WTC11 (cell line): ENCODE measurements at regions not wholly inside any gene's neighbourhood (a gene's known extent, or its start where the extent isn't known, plus 50 kb on each side); places are given as distances from the start of the nearest gene placed in this dataset.
A peak's percentile ranks its signal among the peaks of the same experiment; 100 is the strongest.

ENCODE experiments used
- ATAC-seq: fragments of 200-7000 bp; cut with Tn5 transposase; 2 replicates; pipeline ENCODE4 v1.10.0; 2021; ENCODE audit warnings: mild to moderate bottlenecking, moderate library complexity
- CTCF ChIA-PET: fragments of 300-600 bp; sonication (Branson Sonifier 250); formaldehyde crosslinking; loops from one replicate; lab custom pipeline; 2021; ENCODE audit warnings: antibody characterized with exemption; lab: Charles Lee
- POLR2A ChIA-PET: fragments of 350-600 bp; sonication (Branson Sonifier 250); formaldehyde crosslinking; loops from one replicate; lab custom pipeline; 2021; ENCODE audit warnings: antibody characterized with exemption; lab: Charles Lee
- DNase-seq: peaks from one replicate; pipeline ENCODE4 v3.0.0; 2021; ENCODE audit warnings: low spot score
- H3K27ac Mint-ChIP-seq: 2 replicates; pipeline ENCODE4 v1.8.0; 2021; ENCODE audit warnings: mixed read lengths
- H3K27me3 Mint-ChIP-seq: 2 replicates; pipeline ENCODE4 v1.8.0; 2021; ENCODE audit warnings: low read depth, mild to moderate bottlenecking, moderate library complexity, mixed read lengths
- H3K36me3 Mint-ChIP-seq: 2 replicates; pipeline ENCODE4 v1.8.0; 2021; ENCODE audit warnings: mixed read lengths
- H3K4me1 Mint-ChIP-seq: 2 replicates; pipeline ENCODE4 v1.8.0; 2022; ENCODE audit warnings: mixed read lengths
- H3K4me3 Mint-ChIP-seq: 2 replicates; pipeline ENCODE4 v1.8.0; 2021; ENCODE audit warnings: mild to moderate bottlenecking, moderate library complexity, mixed read lengths
- H3K9me3 Mint-ChIP-seq: 2 replicates; pipeline ENCODE4 v1.8.0; 2021; ENCODE audit warnings: mixed read lengths
- AR ChIP-seq: fragments of 250-450 bp; sonication (Bioruptor Pico); IDR thresholded peaks from 2 replicates; pipeline ENCODE4 v1.9.0; 2021; ENCODE audit warnings: mild to moderate bottlenecking
- ARID4B ChIP-seq: sonication (generic); formaldehyde crosslinking; IDR thresholded peaks from 2 replicates; pipeline ENCODE4 v1.8.0; 2023; ENCODE audit warnings: missing genetic modification reagents, mild to moderate bottlenecking, borderline replicate concordance
- CBFB ChIP-seq: sonication (generic); formaldehyde crosslinking; IDR thresholded peaks from 2 replicates; pipeline ENCODE4 v1.8.1; 2022; ENCODE audit warnings: mild to moderate bottlenecking, low read depth, missing genetic modification reagents
- CTCF ChIP-seq: fragments of 200-600 bp; IDR thresholded peaks from 2 replicates; pipeline ENCODE4 v1.8.0; 2022; ENCODE audit warnings: antibody characterized with exemption
- FOXP4 ChIP-seq: sonication (generic); formaldehyde crosslinking; IDR thresholded peaks from 2 replicates; pipeline ENCODE4 v1.8.0; 2022; ENCODE audit warnings: mild to moderate bottlenecking, missing genetic modification reagents
- HMGA2 ChIP-seq: fragments of 250-450 bp; sonication (Bioruptor Pico); IDR thresholded peaks from 2 replicates; pipeline ENCODE4 v1.4.0; 2021; ENCODE audit warnings: mild to moderate bottlenecking, moderate library complexity
- JUN ChIP-seq: sonication (generic); formaldehyde crosslinking; IDR thresholded peaks from 2 replicates; pipeline ENCODE4 v1.8.0; 2023; ENCODE audit warnings: mild to moderate bottlenecking, missing genetic modification reagents
- NFYB ChIP-seq: sonication (generic); formaldehyde crosslinking; conservative IDR thresholded peaks from 2 replicates; pipeline ENCODE4 v1.8.0; 2022; ENCODE audit warnings: low read depth, missing genetic modification reagents
- NR1H2 ChIP-seq: sonication (generic); formaldehyde crosslinking; IDR thresholded peaks from 2 replicates; pipeline ENCODE4 v1.9.0; 2021; ENCODE audit warnings: mild to moderate bottlenecking, moderate library complexity, missing genetic modification reagents
- PRDM15 ChIP-seq: sonication (generic); formaldehyde crosslinking; IDR thresholded peaks from 2 replicates; pipeline ENCODE4 v1.8.0; 2022; ENCODE audit warnings: missing genetic modification reagents
- SMAD3 ChIP-seq: sonication (generic); formaldehyde crosslinking; IDR thresholded peaks from 2 replicates; pipeline ENCODE4 v1.8.0; 2022; ENCODE audit warnings: missing genetic modification reagents, mild to moderate bottlenecking, borderline replicate concordance
- SMAD4 ChIP-seq: sonication (generic); formaldehyde crosslinking; IDR thresholded peaks from 2 replicates; pipeline ENCODE4 v1.8.0; 2022; ENCODE audit warnings: mild to moderate bottlenecking, missing genetic modification reagents
- USF1 ChIP-seq: sonication (generic); formaldehyde crosslinking; IDR thresholded peaks from 2 replicates; pipeline ENCODE4 v1.8.0; 2022; ENCODE audit warnings: mild to moderate bottlenecking, missing genetic modification reagents
- ZMAT4 ChIP-seq: fragments of 250-450 bp; sonication (Bioruptor Pico); IDR thresholded peaks from 2 replicates; pipeline ENCODE4 v1.9.0; 2021; ENCODE audit warnings: mild to moderate bottlenecking
- ZNF121 ChIP-seq: sonication (generic); formaldehyde crosslinking; IDR thresholded peaks from 2 replicates; pipeline ENCODE4 v1.8.0; 2023; ENCODE audit warnings: missing genetic modification reagents

GRCh38 chr5:58363461-58364249 is 96.2 kb downstream of the PLK2 start:
- TF ChIP-seq SMAD4 (CRISPR knock-in tag) (no peak), JUN (CRISPR knock-in tag) (no peak), ZNF121 (CRISPR knock-in tag) (no peak), SMAD3 (CRISPR knock-in tag) (no peak), CBFB (CRISPR knock-in tag) (no peak)
- TF ChIP-seq, all 79 proteins: peak for 0
- Mint-ChIP-seq H3K9me3 (no peaks in the 10 kb centered on the region), H3K4me3 (no peak overlapping the region), H3K27ac (no peak overlapping the region), H3K36me3 (no peaks in the 10 kb centered on the region), H3K4me1 (peaks cover 23% of the 10 kb centered on the region), H3K27me3 (peaks cover 15% of the 10 kb centered on the region)
- ChIA-PET CTCF (no interaction called here), POLR2A (no interaction called here)
- ATAC-seq (no peak), DNase-seq (no peak)

- no peak for TF ChIP-seq FOXP4 (CRISPR knock-in tag)
- TF ChIP-seq NFYB: no peak
- Mint-ChIP-seq H3K36me3 (no peaks in the 10 kb centered on the region), H3K9me3 (no peaks in the 10 kb centered on the region), H3K27me3 (peaks cover 15% of the 10 kb centered on the region), H3K27ac (no peak overlapping the region), H3K4me3 (no peak overlapping the region), H3K4me1 (peaks cover 23% of the 10 kb centered on the region)
- ChIA-PET POLR2A (no interaction called here), CTCF (no interaction called here)
- ATAC-seq: no peak
- DNase-seq: no peak
Observed at GRCh38 chr5:58362135-58362534, 97.8 kb downstream of the PLK2 start.

GRCh38 chr5:58360794-58361193 is 99.1 kb downstream of the PLK2 start:
- peaks cover 15% of the 10 kb centered on the region for H3K27me3 Mint-ChIP-seq
- H3K4me3 Mint-ChIP-seq: no peak overlapping the region
- ChIA-PET CTCF (interaction anchor here (0.8 kb wide), 1 partner anchor 100 kb away, joined by 4 read pairs; no protein-coding TSS in a partner anchor), POLR2A (no interaction called here)
- ATAC-seq (peak; percentile 81), DNase-seq (no peak)
- no peaks in the 10 kb centered on the region for H3K9me3 Mint-ChIP-seq
- H3K4me1 Mint-ChIP-seq: peaks cover 23% of the 10 kb centered on the region
- no peak overlapping the region for H3K27ac Mint-ChIP-seq
- H3K36me3 Mint-ChIP-seq: no peaks in the 10 kb centered on the region
- TF ChIP-seq USF1 (CRISPR knock-in tag) (no peak), HMGA2 (CRISPR knock-in tag) (no peak), AR (CRISPR knock-in tag) (no peak), NR1H2 (CRISPR knock-in tag) (no peak), ZMAT4 (no peak), CTCF (no peak), PRDM15 (CRISPR knock-in tag) (no peak), ARID4B (no peak)
